Ovary (tissue), 7 donors: ENCODE measurements at regions not wholly inside any gene's neighbourhood (a gene's known extent, or its start where the extent isn't known, plus 50 kb on each side); places are given as distances from the start of the nearest gene placed in this dataset.

Source experiments
- DNase-seq, 5 donors: peaks; one replicate each; pipeline ENCODE4 v3.0.0-alpha.2; 2019 to 2020
- H3K27ac ChIP-seq, 2 donors: fragments of 200-600 bp; one replicate each; pipeline versions ENCODE4 v1.5.1 to v1.8.0; 2019 to 2022
- H3K27me3 ChIP-seq: fragments of 200-600 bp; one replicate; pipeline ENCODE4 v1.8.0; 2022
- H3K36me3 ChIP-seq: fragments of 200-600 bp; sonication (generic); one replicate; pipeline ENCODE4 v1.5.1; 2019
- H3K4me1 ChIP-seq: one replicate; pipeline ENCODE4 v1.8.1; 2013; ENCODE audit warnings: mild to moderate bottlenecking, moderate library complexity; ENCODE audit not compliant: insufficient read depth
- H3K4me3 ChIP-seq: fragments of 200-600 bp; sonication (generic); one replicate; pipeline ENCODE4 v1.5.1; 2017
- H3K9me3 ChIP-seq, 2 donors: fragments of 200-600 bp in 1 of 2; sonication (generic) in 1 of 2; one replicate each; pipeline versions ENCODE4 v1.5.1 to v1.8.1; 2013 to 2019; ENCODE audit warnings: mild to moderate bottlenecking in 1 of 2, moderate library complexity in 1 of 2
- EP300 ChIP-seq: sonication (generic); formaldehyde crosslinking; IDR thresholded peaks from one replicate; pipeline ENCODE4 v1.6.1; 2017; ENCODE audit warnings: antibody characterized with exemption
- POLR2A ChIP-seq: fragments of 450-650 bp; IDR thresholded peaks from one replicate; pipeline ENCODE4 v1.6.1; 2017; ENCODE audit warnings: antibody characterized with exemption, mild to moderate bottlenecking, moderate library complexity
- WGBS, 3 donors: extraction: QIAGEN DNeasy Blood & Tissue Kit in 1 of 3; methylation state at CpG; one replicate each; pipeline versions ENCODE4 v1.1.5 to v1.1.7; 2013 to 2017; 5-methylcytosine and 5-hydroxymethylcytosine counted together
- intact Hi-C, 4 donors: fragments of 100-400 bp; cut with DNase I; formaldehyde crosslinking; loops; one replicate each; pipeline versions ENCODE4 v1.11.0 to v1.15.1; 2022 to 2023
- TF ChIP-seq, protein P1 (sequence below), 3 donors: fragments of 450-650 bp in 2 of 3; fragments of 200-600 bp in 1 of 3; IDR thresholded peaks; one replicate each; pipeline versions ENCODE4 v1.5.1 to v1.8.0; 2016 to 2022; ENCODE audit warnings: antibody characterized with exemption in 3 of 3, mild to moderate bottlenecking in 1 of 3
- donor health status: DM: no; HTN: no; CAD: no; lungs with moderate emphysema.
- donor health status: DM: no; HTN: no; CAD: no.
- donor health status: Bipolar disorder and iron deficiency.
- donor health status: DM: no; HTN: no; CAD: no.
- donor health status: DM: yes; HTN: yes; CAD: no.

DNA sequence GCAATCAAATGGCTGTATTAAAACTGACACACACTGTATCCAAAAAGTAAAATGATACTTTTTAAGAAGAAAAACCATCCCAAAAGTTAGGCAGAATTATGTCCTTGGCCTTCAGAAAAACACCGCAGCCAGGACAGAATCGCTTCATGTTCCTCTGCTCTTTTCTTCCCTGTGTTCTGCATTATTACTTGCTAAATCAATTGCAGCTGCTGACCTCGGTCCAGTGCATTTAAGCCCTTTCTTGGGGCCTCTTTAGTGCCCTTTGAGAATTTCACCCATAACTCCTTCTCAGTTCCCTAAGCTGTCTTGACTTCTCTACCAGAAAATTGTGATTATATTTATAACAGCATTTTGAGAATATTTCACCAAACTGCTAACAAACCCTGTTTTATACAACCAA, 696.9 kb downstream of the PCDH7 start:
- H3K27ac ChIP-seq: no peak overlapping the region
- intact Hi-C loops: no loop called here
- no peak overlapping the region for H3K4me3 ChIP-seq
- no peak for TF ChIP-seq EP300
- TF ChIP-seq, protein P1, sequence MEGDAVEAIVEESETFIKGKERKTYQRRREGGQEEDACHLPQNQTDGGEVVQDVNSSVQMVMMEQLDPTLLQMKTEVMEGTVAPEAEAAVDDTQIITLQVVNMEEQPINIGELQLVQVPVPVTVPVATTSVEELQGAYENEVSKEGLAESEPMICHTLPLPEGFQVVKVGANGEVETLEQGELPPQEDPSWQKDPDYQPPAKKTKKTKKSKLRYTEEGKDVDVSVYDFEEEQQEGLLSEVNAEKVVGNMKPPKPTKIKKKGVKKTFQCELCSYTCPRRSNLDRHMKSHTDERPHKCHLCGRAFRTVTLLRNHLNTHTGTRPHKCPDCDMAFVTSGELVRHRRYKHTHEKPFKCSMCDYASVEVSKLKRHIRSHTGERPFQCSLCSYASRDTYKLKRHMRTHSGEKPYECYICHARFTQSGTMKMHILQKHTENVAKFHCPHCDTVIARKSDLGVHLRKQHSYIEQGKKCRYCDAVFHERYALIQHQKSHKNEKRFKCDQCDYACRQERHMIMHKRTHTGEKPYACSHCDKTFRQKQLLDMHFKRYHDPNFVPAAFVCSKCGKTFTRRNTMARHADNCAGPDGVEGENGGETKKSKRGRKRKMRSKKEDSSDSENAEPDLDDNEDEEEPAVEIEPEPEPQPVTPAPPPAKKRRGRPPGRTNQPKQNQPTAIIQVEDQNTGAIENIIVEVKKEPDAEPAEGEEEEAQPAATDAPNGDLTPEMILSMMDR (IDR thresholded peaks at IDR 0.05): no peak
- H3K4me1 ChIP-seq: no peaks in the 10 kb centered on the region
- 30 to 45% (median 39%) methylated on average over 3 of the region's 3 CpGs for WGBS, 3 donors
- H3K27me3 ChIP-seq: no peaks in the 10 kb centered on the region
- no peak for DNase-seq
- H3K36me3 ChIP-seq: no peaks in the 10 kb centered on the region
- no peaks in the 10 kb centered on the region for H3K9me3 ChIP-seq

DNA sequence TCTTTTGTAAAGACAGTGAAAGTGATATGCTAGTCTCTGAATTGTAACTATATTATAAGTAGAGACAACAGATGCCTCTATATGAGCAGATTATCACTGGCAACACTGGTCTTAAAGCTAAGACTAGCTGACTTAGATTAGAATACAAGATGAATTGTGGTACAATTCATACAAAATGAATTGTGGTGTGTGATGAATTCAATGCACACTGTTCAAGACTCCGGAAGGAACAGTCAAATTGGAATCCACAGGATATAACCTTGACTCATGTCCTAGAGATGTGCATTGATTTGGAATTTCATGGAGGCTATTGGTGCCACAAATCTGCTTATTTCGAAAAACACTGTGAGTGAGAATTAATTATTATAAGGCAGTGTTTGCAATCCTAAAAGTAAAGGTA, 701.8 kb downstream of the PCDH7 start:
- H3K4me1 ChIP-seq: no peaks in the 10 kb centered on the region
- intact Hi-C loops: no loop called here
- no peak overlapping the region for H3K27ac ChIP-seq
- H3K9me3 ChIP-seq: no peaks in the 10 kb centered on the region
- WGBS, 3 donors: 87 to 90% (median 89%) methylated on average over 2 of the region's 2 CpGs
- TF ChIP-seq, protein P1 (IDR thresholded peaks at IDR 0.05): no peak
- no peak for DNase-seq
- H3K27me3 ChIP-seq: no peaks in the 10 kb centered on the region
- no peak overlapping the region for H3K4me3 ChIP-seq
- H3K36me3 ChIP-seq: no peaks in the 10 kb centered on the region

DNA sequence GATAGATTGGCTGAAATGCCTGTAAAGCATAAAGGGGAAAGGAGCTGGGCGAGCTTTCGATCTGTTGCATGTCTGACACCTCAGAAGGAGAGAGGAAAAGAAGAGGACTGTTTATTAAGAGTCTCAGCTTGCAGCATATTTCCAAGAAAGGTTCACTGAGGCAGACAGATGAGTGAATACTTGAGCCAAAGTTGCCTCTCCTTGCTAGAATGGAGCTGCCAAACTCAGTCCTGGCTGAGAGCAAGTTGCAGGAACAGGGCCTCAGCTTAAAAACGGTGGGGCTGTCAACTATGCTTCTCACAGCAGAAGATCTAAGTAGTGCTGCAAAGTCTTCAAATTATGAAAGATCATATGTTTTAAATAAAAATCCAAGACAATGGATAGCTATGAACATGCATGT, 707.5 kb downstream of the PCDH7 start:
- DNase-seq: no peak
- Histone ChIP-seq H3K9me3 (no peaks in the 10 kb centered on the region), H3K27me3 (no peaks in the 10 kb centered on the region), H3K36me3 (no peaks in the 10 kb centered on the region), H3K27ac (no peak overlapping the region), H3K4me3 (no peak overlapping the region), H3K4me1 (no peaks in the 10 kb centered on the region)
- no peak for TF ChIP-seq POLR2A
- TF ChIP-seq EP300: no peak
- TF ChIP-seq, protein P1 (IDR thresholded peaks at IDR 0.05): no peak
- 58 to 78% (median 75%) methylated on average over 3 of the region's 3 CpGs for WGBS, 3 donors
- intact Hi-C loops: no loop called here

DNA sequence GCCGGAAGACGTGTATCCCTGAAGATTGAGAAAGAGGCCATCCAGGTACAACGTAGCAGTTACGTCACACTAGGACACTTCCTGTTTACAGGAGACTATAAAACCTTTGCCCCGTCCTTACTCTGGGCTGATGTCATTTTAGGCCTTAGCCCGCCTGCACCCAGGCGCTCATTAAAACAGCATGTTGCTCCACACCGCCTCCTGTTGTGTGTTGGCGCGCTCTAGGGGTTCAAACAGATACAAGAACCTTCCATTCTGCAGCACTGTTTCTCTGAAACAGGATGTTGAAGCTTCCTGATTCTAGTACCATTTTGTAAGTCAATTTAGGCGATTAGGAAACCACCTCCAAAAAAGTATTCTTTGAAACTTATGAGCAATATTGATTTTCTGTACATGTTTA, 722.1 kb downstream of the PCDH7 start:
- no peaks in the 10 kb centered on the region for H3K36me3 ChIP-seq
- DNase-seq: no peak
- TF ChIP-seq, protein P1 (IDR thresholded peaks at IDR 0.05): no peak
- TF ChIP-seq EP300: no peak
- no peak for TF ChIP-seq POLR2A
- no peak overlapping the region for H3K27ac ChIP-seq
- H3K4me3 ChIP-seq: no peak overlapping the region
- intact Hi-C loops: no loop called here
- no peaks in the 10 kb centered on the region for H3K4me1 ChIP-seq
- H3K27me3 ChIP-seq: no peaks in the 10 kb centered on the region
- whole genome bisulfite sequencing, 3 donors: 91 to 93% (median 92%) methylated on average over 11 of the region's 11 CpGs
- H3K9me3 ChIP-seq: no peaks in the 10 kb centered on the region

DNA sequence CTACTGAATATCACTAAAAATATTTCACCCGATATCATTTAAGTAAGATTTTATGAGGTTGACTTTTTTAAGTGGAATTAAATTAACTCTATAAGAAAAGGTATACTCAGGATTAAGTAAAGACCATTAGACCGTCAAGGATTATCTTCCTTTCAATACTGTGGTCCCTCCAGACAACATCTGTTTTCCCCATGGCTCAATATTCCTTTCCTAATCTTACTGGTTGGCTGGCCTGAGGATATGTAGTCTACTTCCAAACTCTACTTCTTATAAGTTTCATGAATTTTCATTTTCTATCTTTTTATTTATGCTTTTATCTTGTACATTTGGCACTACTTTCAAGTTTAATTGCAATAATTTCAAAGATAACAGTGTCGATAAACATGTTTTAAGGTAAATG, 725.4 kb downstream of the PCDH7 start:
- Histone ChIP-seq H3K4me3 (no peak overlapping the region), H3K36me3 (no peaks in the 10 kb centered on the region), H3K4me1 (no peaks in the 10 kb centered on the region), H3K27ac (no peak overlapping the region), H3K9me3 (no peaks in the 10 kb centered on the region), H3K27me3 (no peaks in the 10 kb centered on the region)
- WGBS, 3 donors: 91 to 93% (median 93%) methylated on average over 3 of the region's 3 CpGs
- no peak for DNase-seq
- TF ChIP-seq EP300 (no peak), POLR2A (no peak)
- TF ChIP-seq, protein P1 (IDR thresholded peaks at IDR 0.05): no peak
- intact Hi-C loops: no loop called here
